Activated CD8-positive, alpha-beta T cell treated with anti-CD3 and anti-CD28 coated beads, Interleukin-2, amount 10 ng/mL, durations not matched to agents 7 days and 5 days (primary cell): ENCODE measurements at regions not wholly inside any gene's neighbourhood (a gene's known extent, or its start where the extent isn't known, plus 50 kb on each side); places are given as distances from the start of the nearest gene placed in this dataset.
A peak's percentile ranks its signal among the peaks of the same experiment; 100 is the strongest.
"Not testable (repeated sequence)": the region's sequence is repeated elsewhere in the genome, so short reads cannot be mapped to it uniquely, and the experiment has no call there.

Experiments used
- ATAC-seq: fragments of 150-1000 bp; cut with Tn5 transposase; one replicate; pipeline ENCODE4 v1.10.0; 2021; ENCODE audit warnings: moderate library complexity
- CTCF ChIA-PET: fragments of 350-600 bp; sonication (Branson Sonifier 250); formaldehyde crosslinking; loops from one replicate; lab custom pipeline; 2021; ENCODE audit warnings: antibody characterized with exemption; lab: Charles Lee
- POLR2A ChIA-PET: fragments of 350-600 bp; sonication (Branson Sonifier 250); formaldehyde crosslinking; loops from one replicate; lab custom pipeline; 2021; ENCODE audit warnings: antibody characterized with exemption; lab: Charles Lee
- DNase-seq: peaks from one replicate; pipeline ENCODE4 v3.0.0-alpha.2; 2020
- H3K27ac Mint-ChIP-seq: one replicate; pipeline ENCODE4 v1.8.0; 2021; ENCODE audit warnings: mild to moderate bottlenecking, mixed read lengths
- H3K27me3 Mint-ChIP-seq: one replicate; pipeline ENCODE4 v1.8.0; 2021; ENCODE audit warnings: low read depth, mixed read lengths
- H3K36me3 Mint-ChIP-seq: one replicate; pipeline ENCODE4 v1.8.0; 2021; ENCODE audit warnings: low read depth, mixed read lengths
- H3K4me1 Mint-ChIP-seq: one replicate; pipeline ENCODE4 v1.8.0; 2021; ENCODE audit warnings: low read depth, mixed read lengths
- H3K4me3 Mint-ChIP-seq: one replicate; pipeline ENCODE4 v1.8.0; 2021; ENCODE audit warnings: mild to moderate bottlenecking, mixed read lengths
- H3K9me3 Mint-ChIP-seq: one replicate; pipeline ENCODE4 v1.8.0; 2022; ENCODE audit warnings: mixed read lengths; ENCODE audit not compliant: insufficient read depth

DNA sequence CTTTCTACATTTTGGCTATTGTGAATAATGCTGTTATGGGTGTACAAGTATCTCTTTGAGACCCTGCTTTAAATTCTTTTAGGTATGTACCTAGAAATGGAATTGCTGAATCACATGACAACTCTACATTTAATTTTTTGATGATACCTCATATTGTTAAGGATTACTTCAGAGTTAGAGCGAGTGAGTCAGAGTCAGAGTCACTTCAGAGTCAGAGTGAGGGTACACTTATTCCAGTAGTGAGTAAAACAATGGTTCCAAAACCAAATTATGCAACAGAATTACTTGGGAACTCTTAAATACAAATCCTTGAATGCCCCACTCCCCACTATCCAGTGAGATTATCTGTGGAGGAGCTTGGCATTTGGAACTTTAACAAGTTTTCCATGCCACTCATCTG lies 50.3 kb upstream of the SNRK start:
- Mint-ChIP-seq H3K27me3 (peaks cover 2% of the 10 kb centered on the region), H3K4me1 (peaks cover 11% of the 10 kb centered on the region), H3K9me3 (peaks cover 18% of the 10 kb centered on the region), H3K4me3 (no peak overlapping the region), H3K27ac (no peak overlapping the region), H3K36me3 (peaks cover 5% of the 10 kb centered on the region)
- CTCF ChIA-PET: interaction anchor here (0.9 kb wide), 1 partner anchor 13 kb away, joined by 3 read pairs; no protein-coding TSS in a partner anchor
- POLR2A ChIA-PET: no interaction called here
- no peak for ATAC-seq
- DNase-seq: no peak

DNA sequence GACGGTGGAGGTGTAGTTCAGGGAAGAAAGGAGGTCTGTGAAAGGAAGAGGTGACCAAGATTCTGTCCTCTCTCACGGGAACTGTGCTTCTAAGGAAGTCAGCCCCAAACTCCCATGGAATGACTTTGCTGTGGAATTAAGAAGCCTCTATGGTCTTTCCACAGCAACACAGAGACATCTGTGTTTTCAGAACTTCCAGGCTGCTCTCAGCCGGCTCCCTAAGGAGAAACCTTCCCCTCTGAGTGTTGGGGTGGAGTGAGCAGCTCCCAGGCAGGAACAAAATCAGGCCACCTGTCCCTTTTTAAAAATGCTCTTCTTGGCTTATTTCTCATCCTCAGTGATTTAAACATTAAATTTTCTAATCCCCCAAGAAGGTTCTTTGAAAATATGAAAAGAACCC lies 53.3 kb upstream of the SNRK start:
- Mint-ChIP-seq H3K9me3 (peaks cover 7% of the 10 kb centered on the region), H3K36me3 (peaks cover 5% of the 10 kb centered on the region), H3K4me3 (no peak overlapping the region), H3K27me3 (peaks cover 2% of the 10 kb centered on the region), H3K27ac (no peak overlapping the region), H3K4me1 (peaks cover 11% of the 10 kb centered on the region)
- ATAC-seq: no peak
- POLR2A ChIA-PET: no interaction called here
- no peak for DNase-seq
- CTCF ChIA-PET: no interaction called here

DNA sequence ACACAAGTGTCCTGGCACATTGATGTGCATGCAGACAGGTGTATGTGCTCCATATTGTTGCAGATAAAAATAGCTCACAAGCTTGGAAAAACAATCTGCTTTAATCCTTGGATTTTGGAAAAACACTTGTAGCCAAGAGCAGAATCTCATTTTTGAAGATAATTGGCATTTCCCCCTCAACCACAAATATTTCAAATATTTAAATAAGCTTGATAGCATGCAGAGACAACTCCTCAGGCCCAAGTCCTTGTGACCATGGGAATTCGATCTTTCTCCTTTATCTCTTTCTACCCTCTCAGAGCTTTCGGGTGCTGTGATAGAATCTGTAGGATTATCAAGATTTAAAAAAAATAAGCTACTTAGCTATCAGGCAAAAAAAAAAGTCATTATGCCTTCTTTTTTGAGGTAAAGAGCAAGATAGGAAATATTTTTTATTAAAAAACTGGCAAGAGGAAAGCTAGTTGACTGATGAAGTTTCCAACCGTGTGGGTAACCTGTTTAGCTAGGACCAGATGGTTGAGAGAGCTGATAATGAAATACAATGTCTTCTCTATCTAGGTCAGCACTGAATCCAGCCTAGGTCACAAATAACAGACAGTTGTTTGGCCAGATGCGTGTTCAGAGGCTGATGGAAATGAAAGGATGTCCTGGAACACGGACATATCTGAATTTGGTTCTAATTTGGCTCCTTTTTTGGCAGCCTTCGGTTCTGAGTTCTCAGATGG lies 54.9 kb upstream of the SNRK start:
- ATAC-seq: no peak
- H3K9me3 Mint-ChIP-seq: peaks cover 10% of the 10 kb centered on the region
- DNase-seq: no peak
- H3K27ac Mint-ChIP-seq: no peak overlapping the region
- ChIA-PET POLR2A (no interaction called here), CTCF (interaction anchor here (0.8 to 2.0 kb wide), 6 partner anchors 8 to 270 kb away, joined by 3 to 7 read pairs (median 4); no protein-coding TSS in a partner anchor)
- peaks cover 5% of the 10 kb centered on the region for H3K4me1 Mint-ChIP-seq
- peaks cover 2% of the 10 kb centered on the region for H3K27me3 Mint-ChIP-seq
- no peak overlapping the region for H3K4me3 Mint-ChIP-seq
- H3K36me3 Mint-ChIP-seq: peaks cover 18% of the 10 kb centered on the region

DNA sequence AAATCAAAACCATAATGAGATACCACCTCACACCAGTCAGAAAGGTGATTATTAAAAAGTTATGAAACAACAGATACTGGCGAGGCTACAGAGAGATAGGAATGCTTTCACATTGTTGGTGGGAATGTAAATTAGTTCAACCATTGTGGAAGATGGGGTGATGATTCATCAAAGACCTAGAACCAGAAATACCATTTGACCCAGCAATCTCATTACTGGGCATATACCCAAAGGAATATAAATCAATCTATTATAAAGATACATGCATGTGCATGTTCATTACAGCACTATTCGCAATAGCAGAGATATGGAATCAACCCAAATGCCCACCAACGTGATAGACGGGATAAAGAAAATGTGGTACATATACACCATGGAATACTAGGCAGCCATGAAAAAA lies 56.5 kb upstream of the SNRK start:
- not testable (repeated sequence) for H3K9me3 Mint-ChIP-seq, ATAC-seq, DNase-seq, H3K27me3 Mint-ChIP-seq, H3K27ac Mint-ChIP-seq, H3K4me3 Mint-ChIP-seq, H3K4me1 Mint-ChIP-seq
- POLR2A ChIA-PET: interaction anchor here (0.6 kb wide), 1 partner anchor 603 kb away, joined by 3 read pairs; no protein-coding TSS in a partner anchor
- peaks cover 18% of the 10 kb centered on the region for H3K36me3 Mint-ChIP-seq
- CTCF ChIA-PET: interaction anchor here (2.0 kb wide), 1 partner anchor 148 kb away, joined by 6 read pairs; no protein-coding TSS in a partner anchor

DNA sequence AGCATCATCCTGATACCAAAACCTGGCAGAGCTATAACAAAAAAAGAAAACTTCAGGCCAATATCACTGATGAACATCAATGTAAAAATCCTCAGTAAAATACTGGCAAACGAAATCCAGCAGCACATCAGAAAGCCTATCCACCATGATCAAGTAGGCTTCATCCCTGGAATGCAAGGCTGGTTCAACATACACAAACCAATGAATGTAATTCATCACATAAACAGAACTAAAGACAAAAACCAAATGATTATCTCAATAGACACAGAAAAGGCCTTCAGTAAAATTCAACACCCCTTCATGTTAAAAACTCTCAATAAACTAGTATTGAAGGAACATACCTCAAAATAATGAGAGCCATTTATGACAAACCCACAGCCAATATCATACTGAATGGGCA lies 58.7 kb upstream of the SNRK start:
- CTCF ChIA-PET, H3K27ac Mint-ChIP-seq, POLR2A ChIA-PET, DNase-seq, H3K4me3 Mint-ChIP-seq, H3K9me3 Mint-ChIP-seq, ATAC-seq, H3K27me3 Mint-ChIP-seq: not testable (repeated sequence)
- peaks cover 18% of the 10 kb centered on the region for H3K36me3 Mint-ChIP-seq
- peaks cover 20% of the 10 kb centered on the region for H3K4me1 Mint-ChIP-seq

DNA sequence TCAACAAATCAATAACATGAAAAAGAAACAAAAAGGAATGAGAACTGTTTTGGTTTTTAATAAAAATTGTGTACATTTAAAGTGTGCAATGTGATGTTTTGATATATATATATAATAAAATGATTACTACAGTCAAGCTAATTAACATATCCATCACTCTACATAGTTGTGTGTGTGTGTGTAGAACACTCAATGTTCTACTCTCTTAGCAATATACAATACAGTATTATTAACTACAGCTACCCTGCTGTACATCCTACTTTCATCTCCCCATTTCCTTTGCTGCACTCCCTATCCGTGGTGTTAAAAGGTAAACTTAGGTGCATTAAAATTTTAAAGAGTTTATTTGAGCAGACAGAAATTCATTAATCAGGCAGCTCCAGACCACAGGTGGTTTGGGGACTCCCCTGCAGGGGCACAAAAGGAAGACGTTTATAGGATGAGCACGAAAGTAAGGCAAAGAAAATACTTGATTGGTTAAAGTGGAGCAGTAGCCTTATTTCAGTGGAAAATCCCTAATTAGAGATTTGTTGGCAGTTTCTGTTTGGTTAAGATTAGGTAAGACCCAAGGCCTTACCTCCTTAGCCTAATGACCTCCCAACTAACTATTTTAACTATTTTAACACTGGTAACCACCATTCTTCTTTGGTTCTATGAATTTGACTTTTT lies 61.8 kb upstream of the SNRK start:
- H3K4me3 Mint-ChIP-seq: no peak overlapping the region
- peaks cover 10% of the 10 kb centered on the region for H3K9me3 Mint-ChIP-seq
- no peaks in the 10 kb centered on the region for H3K27me3 Mint-ChIP-seq
- CTCF ChIA-PET: interaction anchor here (0.6 to 3.0 kb wide), 9 partner anchors 9 to 319 kb away, joined by 3 to 36 read pairs (median 7); partner anchors contain the start of gene SNRK
- POLR2A ChIA-PET: no interaction called here
- no peak for ATAC-seq
- H3K36me3 Mint-ChIP-seq: peaks cover 18% of the 10 kb centered on the region
- no peak for DNase-seq
- peaks cover 33% of the 10 kb centered on the region for H3K4me1 Mint-ChIP-seq
- no peak overlapping the region for H3K27ac Mint-ChIP-seq

DNA sequence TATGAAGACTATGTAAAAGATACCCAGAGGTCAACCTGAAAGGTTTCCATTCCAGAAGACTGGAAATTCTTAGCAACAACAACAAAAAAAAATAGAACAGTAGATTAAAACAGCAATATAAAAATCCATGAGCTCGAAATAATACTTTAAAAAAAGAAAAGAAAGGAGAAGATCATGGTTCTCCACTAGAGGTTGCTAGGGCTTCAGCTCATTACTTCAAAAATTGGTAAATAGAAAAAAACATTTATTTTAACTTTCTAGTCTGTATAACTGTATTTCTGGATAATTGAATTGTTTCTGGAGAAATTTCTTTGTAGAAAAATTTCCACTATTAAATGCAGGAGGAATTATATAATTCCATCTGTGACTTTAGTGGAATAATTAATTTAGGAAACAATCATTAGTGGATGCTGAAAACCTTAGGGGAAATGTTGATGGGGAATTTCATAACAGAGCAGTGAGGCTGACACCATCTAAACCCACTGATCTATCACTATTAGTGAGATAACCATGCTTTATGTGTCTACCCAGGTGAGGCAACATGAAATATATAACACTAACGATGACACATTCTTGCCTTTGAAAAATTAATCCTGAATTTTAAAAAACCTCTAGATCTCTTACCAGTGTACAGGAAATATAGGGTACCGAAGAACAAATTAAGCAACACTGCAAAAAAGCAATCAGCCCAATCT lies 62.5 kb upstream of the SNRK start:
- H3K4me1 Mint-ChIP-seq: peaks cover 33% of the 10 kb centered on the region
- ATAC-seq (no peak), DNase-seq (no peak)
- peaks cover 18% of the 10 kb centered on the region for H3K36me3 Mint-ChIP-seq
- CTCF ChIA-PET: interaction anchor here (0.5 to 3.0 kb wide), 26 partner anchors 8 to 541 kb away, joined by 3 to 36 read pairs (median 4); partner anchors contain the start of gene SNRK
- no peak overlapping the region for H3K27ac Mint-ChIP-seq
- no peaks in the 10 kb centered on the region for H3K27me3 Mint-ChIP-seq
- H3K4me3 Mint-ChIP-seq: no peak overlapping the region
- peaks cover 10% of the 10 kb centered on the region for H3K9me3 Mint-ChIP-seq
- POLR2A ChIA-PET: interaction anchor here (1.0 kb wide), 1 partner anchor 43 kb away, joined by 3 read pairs; no protein-coding TSS in a partner anchor

DNA sequence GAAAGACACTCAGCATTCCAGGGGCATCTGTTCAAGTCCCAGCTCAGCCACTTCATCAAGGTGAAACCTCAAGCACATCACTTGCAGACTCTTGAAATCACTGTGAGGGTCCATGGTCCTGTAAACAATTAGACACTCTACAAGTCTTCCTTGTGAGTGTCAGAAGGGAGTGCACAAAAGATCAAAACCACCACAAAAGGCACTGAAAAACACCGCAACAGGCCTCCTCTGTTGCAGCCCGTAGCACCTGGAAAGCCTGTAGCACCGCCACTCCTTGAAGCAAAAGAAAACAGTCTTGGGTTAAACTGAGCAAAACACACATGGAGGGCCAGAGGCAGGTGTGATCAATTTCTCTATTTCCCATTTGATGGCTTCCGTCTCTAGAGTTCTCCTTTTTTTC lies 63.8 kb upstream of the SNRK start:
- DNase-seq (peak; percentile 30), ATAC-seq (peak; percentile 33)
- H3K27me3 Mint-ChIP-seq: no peaks in the 10 kb centered on the region
- H3K4me1 Mint-ChIP-seq: peaks cover 34% of the 10 kb centered on the region
- peak overlapping the region; percentile 29 for H3K27ac Mint-ChIP-seq
- H3K9me3 Mint-ChIP-seq: peaks cover 3% of the 10 kb centered on the region
- H3K36me3 Mint-ChIP-seq: peaks cover 11% of the 10 kb centered on the region
- H3K4me3 Mint-ChIP-seq: no peak overlapping the region
- POLR2A ChIA-PET: no interaction called here
- CTCF ChIA-PET: interaction anchor here (1.3 to 3.0 kb wide), 4 partner anchors 9 to 281 kb away, joined by 3 to 11 read pairs (median 6); no protein-coding TSS in a partner anchor

DNA sequence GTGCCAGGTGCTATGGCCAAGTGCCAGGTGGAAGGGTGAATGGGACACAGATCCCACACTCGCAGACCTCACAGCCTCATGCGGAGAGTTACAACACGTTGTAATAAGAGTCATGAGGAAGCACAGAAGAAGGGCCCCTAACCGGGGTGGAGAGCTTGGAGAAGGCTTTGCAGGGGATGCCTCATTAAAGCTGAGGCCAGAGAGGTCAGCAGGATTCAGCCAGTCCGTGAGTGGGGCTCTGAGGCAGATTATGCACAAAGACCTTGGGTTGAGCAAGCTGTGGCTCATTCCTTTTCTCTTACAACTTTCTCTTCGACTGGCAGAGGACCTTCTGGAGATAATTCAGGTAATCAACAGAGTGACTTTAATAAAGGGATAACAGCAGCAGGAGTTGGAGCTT lies 65.3 kb upstream of the SNRK start:
- Mint-ChIP-seq H3K4me3 (no peak overlapping the region), H3K27ac (no peak overlapping the region), H3K27me3 (no peaks in the 10 kb centered on the region), H3K9me3 (no peaks in the 10 kb centered on the region), H3K4me1 (peaks cover 45% of the 10 kb centered on the region), H3K36me3 (peaks cover 2% of the 10 kb centered on the region)
- ChIA-PET CTCF (interaction anchor here (0.7 to 2.5 kb wide), 2 partner anchors 157 to 282 kb away, joined by 3 to 7 read pairs; no protein-coding TSS in a partner anchor), POLR2A (no interaction called here)
- ATAC-seq: no peak
- no peak for DNase-seq

DNA sequence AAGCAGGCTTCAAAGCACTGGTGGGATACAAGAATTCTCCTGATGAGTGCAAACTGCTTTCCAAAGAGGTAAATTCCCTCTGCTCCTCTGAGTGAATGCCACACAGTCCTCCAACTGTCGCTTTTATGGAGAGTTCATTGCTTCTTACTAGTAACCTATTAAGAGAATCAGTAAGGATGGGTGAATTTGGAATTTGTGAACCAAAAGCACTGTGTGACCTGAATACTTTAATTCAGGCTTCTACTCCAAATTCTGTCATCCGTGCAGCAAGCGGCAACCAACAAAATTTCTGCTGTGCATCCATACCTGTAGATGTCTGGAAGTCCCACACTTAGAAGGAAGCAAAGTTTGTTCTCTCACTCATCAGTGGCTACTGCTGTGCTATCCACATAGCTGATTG lies 66.7 kb upstream of the SNRK start:
- POLR2A ChIA-PET: no interaction called here

DNA sequence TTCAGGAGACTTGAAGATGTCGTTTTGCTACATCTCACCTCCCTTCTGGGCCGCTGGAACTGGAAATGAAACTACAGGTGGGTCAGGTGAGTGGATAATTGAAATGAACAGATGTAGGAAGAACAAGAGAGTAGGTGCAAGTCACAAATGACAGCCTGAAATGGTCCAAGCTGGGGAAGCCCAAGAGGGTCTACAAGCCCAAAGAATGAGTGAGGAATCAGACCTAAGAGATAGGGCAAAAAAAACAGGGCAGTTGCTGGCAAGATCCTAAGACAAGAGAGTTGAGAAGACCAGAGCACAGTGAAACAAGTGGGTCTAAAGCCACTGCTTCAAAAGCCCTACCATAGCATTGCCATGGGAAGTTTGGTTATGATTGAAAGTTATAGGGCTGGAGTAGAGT lies 67.4 kb upstream of the SNRK start:
- Mint-ChIP-seq H3K27ac (no peak overlapping the region), H3K27me3 (no peaks in the 10 kb centered on the region), H3K4me3 (no peak overlapping the region), H3K9me3 (no peaks in the 10 kb centered on the region), H3K36me3 (peaks cover 2% of the 10 kb centered on the region), H3K4me1 (peaks cover 36% of the 10 kb centered on the region)
- DNase-seq (no peak), ATAC-seq (no peak)
- ChIA-PET CTCF (interaction anchor here (1.4 to 1.6 kb wide), 2 partner anchors 77 to 257 kb away, joined by 3 read pairs; no protein-coding TSS in a partner anchor), POLR2A (no interaction called here)

More for the DNA sequence above, 66.7 kb upstream of the SNRK start:
- Mint-ChIP-seq H3K36me3 (peaks cover 2% of the 10 kb centered on the region), H3K27ac (no peak overlapping the region), H3K27me3 (no peaks in the 10 kb centered on the region), H3K9me3 (no peaks in the 10 kb centered on the region), H3K4me1 (peaks cover 41% of the 10 kb centered on the region), H3K4me3 (no peak overlapping the region)
- CTCF ChIA-PET: interaction anchor here (0.9 to 1.4 kb wide), 2 partner anchors 57 to 257 kb away, joined by 3 to 4 read pairs; no protein-coding TSS in a partner anchor
- no peak for DNase-seq
- no peak for ATAC-seq
